ENCODE measurements at regions not wholly inside any gene's neighbourhood (a gene's known extent, or its start where the extent isn't known, plus 50 kb on each side); places are given as distances from the start of the nearest gene placed in this dataset.

DNA sequence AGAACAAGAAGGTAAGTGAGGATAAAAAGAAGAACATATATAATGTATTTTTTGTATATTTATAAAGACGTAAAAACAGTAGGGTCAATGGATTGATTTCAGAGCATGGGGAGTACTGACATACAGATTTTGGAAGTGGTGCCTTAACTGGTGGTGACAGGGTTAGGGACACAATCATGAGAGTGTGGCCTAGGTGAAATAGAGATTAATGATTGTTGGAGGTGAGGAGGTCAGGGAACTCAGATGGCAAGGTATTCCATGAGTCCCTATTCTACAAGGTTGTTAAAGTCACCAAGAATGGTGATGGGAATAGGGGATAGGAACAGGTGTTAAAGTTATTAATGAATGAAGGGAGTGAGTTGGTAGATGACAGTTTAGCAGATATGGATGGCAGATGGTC, 210.8 kb downstream of the SEMA6A start:
- TF ChIP-seq, protein P1, sequence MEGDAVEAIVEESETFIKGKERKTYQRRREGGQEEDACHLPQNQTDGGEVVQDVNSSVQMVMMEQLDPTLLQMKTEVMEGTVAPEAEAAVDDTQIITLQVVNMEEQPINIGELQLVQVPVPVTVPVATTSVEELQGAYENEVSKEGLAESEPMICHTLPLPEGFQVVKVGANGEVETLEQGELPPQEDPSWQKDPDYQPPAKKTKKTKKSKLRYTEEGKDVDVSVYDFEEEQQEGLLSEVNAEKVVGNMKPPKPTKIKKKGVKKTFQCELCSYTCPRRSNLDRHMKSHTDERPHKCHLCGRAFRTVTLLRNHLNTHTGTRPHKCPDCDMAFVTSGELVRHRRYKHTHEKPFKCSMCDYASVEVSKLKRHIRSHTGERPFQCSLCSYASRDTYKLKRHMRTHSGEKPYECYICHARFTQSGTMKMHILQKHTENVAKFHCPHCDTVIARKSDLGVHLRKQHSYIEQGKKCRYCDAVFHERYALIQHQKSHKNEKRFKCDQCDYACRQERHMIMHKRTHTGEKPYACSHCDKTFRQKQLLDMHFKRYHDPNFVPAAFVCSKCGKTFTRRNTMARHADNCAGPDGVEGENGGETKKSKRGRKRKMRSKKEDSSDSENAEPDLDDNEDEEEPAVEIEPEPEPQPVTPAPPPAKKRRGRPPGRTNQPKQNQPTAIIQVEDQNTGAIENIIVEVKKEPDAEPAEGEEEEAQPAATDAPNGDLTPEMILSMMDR (IDR thresholded peaks at IDR 0.05): no peak
- no peak for TF ChIP-seq EP300 (IDR thresholded peaks at IDR 0.05)
